ENCODE measurements at regions not wholly inside any gene's neighbourhood (a gene's known extent, or its start where the extent isn't known, plus 50 kb on each side); places are given as distances from the start of the nearest gene placed in this dataset.

- H3K4me3 ChIP-seq (ENCODE audit: low read depth, low read length), result no peak overlapping the region
Measured at GRCh38 chr18:1914489-1914888, 656.8 kb downstream of the METTL4 start.

- H3K4me3 ChIP-seq (ENCODE audit: low read depth, low read length), result no peak overlapping the region
Measured at GRCh38 chr18:1916869-1917523, 654.3 kb downstream of the METTL4 start.

GRCh38 chr18:1917569-1917968 lies 653.7 kb downstream of the METTL4 start:
- H3K4me3 ChIP-seq (ENCODE audit: low read depth, low read length), result no peak overlapping the region

GRCh38 chr18:1922066-1922465 lies 649.2 kb downstream of the METTL4 start:
- H3K4me3 ChIP-seq (ENCODE audit: low read depth, low read length), result no peak overlapping the region

- no peak overlapping the region for H3K4me3 ChIP-seq (ENCODE audit: low read depth, low read length)
Measured at GRCh38 chr18:1928711-1929110, 642.6 kb downstream of the METTL4 start.

GRCh38 chr18:1929720-1930119 lies 641.6 kb downstream of the METTL4 start:
- no peak overlapping the region for H3K4me3 ChIP-seq (ENCODE audit: low read depth, low read length)

GRCh38 chr18:1930291-1931270 lies 640.7 kb downstream of the METTL4 start:
- no peak overlapping the region for H3K4me3 ChIP-seq (ENCODE audit: low read depth, low read length)

- H3K4me3 ChIP-seq (ENCODE audit: low read depth, low read length), result no peak overlapping the region
Measured at GRCh38 chr18:1952486-1952885, 618.8 kb downstream of the METTL4 start.

GRCh38 chr18:1954583-1955312 lies 616.6 kb downstream of the METTL4 start:
- no peak overlapping the region for H3K4me3 ChIP-seq (ENCODE audit: low read depth, low read length)

- H3K4me3 ChIP-seq (ENCODE audit: low read depth, low read length), result no peak overlapping the region
Measured at GRCh38 chr18:1958798-1959197, 612.5 kb downstream of the METTL4 start.

- no peak overlapping the region for H3K4me3 ChIP-seq (ENCODE audit: low read depth, low read length)
Measured at GRCh38 chr18:1965016-1965415, 606.3 kb downstream of the METTL4 start.

- H3K4me3 ChIP-seq (ENCODE audit: low read depth, low read length), result no peak overlapping the region
Measured at GRCh38 chr18:1965541-1965940, 605.8 kb downstream of the METTL4 start.

GRCh38 chr18:1968801-1969498 lies 602.4 kb downstream of the METTL4 start:
- no peak overlapping the region for H3K4me3 ChIP-seq (ENCODE audit: low read depth, low read length)

GRCh38 chr18:1976484-1976883 lies 594.8 kb downstream of the METTL4 start:
- no peak overlapping the region for H3K4me3 ChIP-seq (ENCODE audit: low read depth, low read length)

GRCh38 chr18:1982056-1982455 lies 589.2 kb downstream of the METTL4 start:
- no peak overlapping the region for H3K4me3 ChIP-seq (ENCODE audit: low read depth, low read length)

- H3K4me3 ChIP-seq (ENCODE audit: low read depth, low read length), result no peak overlapping the region
Measured at GRCh38 chr18:1983746-1984515, 587.4 kb downstream of the METTL4 start.

- no peak overlapping the region for H3K4me3 ChIP-seq (ENCODE audit: low read depth, low read length)
Measured at GRCh38 chr18:1993866-1994265, 577.4 kb downstream of the METTL4 start.

- H3K4me3 ChIP-seq (ENCODE audit: low read depth, low read length), result no peak overlapping the region
Measured at GRCh38 chr18:1994471-1994870, 576.8 kb downstream of the METTL4 start.

- no peak overlapping the region for H3K4me3 ChIP-seq (ENCODE audit: low read depth, low read length)
Measured at GRCh38 chr18:1995041-1995612, 576.2 kb downstream of the METTL4 start.

GRCh38 chr18:1998121-1998520 lies 573.2 kb downstream of the METTL4 start:
- no peak overlapping the region for H3K4me3 ChIP-seq (ENCODE audit: low read depth, low read length)

Measured in iPS-11a (cell line).